ENCODE measurements at regions not wholly inside any gene's neighbourhood (a gene's known extent, or its start where the extent isn't known, plus 50 kb on each side); places are given as distances from the start of the nearest gene placed in this dataset.

DNA sequence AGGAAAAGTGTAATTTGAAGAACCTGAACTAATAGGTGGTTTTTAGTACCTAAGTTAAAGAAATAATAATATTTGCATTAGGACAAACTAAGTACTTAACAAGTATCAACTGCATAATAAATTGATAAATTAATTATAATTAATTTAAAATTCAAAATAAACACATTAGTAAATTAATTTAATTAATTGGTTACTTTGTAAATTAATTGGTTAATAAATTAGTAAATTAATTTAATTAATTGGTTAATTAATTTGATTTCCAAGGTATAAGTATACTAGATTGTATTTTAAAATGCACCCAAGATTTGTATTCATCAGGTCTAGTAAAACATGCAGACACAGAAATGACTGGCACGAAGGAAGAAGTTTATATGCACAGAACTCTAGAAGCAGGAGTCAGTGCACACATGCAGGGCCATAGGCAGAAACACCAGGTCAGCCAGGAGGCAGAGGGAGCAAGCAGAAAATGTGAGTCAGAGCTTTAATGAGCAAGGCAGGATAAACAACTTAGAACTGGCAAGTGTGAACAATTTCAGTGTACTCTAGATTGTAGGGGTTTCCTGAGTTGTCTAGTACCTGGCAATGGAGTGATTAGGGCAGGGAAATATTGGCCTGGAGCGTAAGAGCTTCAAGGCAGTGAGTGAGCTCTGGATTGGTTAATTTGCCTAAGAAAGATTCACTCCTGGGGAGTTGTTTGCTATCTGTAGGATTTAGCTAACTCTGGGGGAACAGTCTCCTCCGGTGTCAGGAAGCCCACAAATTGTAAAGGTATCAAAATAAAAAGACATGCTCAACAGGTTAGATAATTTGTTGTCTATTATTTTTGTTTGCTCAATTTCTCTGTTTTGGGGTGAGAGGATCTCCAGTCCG lies 665.7 kb downstream of the MRPL39 start:
- no peaks in the 10 kb centered on the region for H3K4me1 ChIP-seq (ENCODE audit: low read depth)
- no peak for DNase-seq
- H3K9me3 ChIP-seq, result no peaks in the 10 kb centered on the region
- intact Hi-C loops (cut with DNase I, micrococcal nuclease), result no loop called here
- H3K36me3 ChIP-seq (ENCODE audit: low read depth), result no peaks in the 10 kb centered on the region
- H3K4me3 ChIP-seq, result no peak overlapping the region
- peak; percentile 22 for ATAC-seq
- TF ChIP-seq, protein P1, sequence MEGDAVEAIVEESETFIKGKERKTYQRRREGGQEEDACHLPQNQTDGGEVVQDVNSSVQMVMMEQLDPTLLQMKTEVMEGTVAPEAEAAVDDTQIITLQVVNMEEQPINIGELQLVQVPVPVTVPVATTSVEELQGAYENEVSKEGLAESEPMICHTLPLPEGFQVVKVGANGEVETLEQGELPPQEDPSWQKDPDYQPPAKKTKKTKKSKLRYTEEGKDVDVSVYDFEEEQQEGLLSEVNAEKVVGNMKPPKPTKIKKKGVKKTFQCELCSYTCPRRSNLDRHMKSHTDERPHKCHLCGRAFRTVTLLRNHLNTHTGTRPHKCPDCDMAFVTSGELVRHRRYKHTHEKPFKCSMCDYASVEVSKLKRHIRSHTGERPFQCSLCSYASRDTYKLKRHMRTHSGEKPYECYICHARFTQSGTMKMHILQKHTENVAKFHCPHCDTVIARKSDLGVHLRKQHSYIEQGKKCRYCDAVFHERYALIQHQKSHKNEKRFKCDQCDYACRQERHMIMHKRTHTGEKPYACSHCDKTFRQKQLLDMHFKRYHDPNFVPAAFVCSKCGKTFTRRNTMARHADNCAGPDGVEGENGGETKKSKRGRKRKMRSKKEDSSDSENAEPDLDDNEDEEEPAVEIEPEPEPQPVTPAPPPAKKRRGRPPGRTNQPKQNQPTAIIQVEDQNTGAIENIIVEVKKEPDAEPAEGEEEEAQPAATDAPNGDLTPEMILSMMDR (IDR thresholded peaks at IDR 0.05), result no peak

DNA sequence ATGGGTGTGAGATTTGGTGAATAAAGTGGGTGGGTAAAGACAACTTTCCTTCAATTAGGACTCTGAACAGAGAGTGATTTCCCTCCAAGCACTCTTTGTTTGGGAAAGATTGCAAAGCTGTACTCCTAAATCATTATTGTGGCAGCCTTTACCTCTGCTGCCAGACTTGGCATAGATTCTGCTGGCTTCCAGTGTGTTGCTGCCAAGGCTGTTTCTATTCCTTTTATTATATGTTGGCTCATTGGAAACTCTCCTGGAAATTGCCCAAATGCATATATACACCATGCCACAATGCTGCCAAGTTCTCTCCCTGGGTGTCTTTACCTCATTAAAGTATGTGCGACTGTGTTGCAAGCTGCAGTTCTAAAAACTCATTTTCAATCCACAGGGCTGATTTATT lies 668.0 kb downstream of the MRPL39 start:
- Histone ChIP-seq H3K36me3 (ENCODE audit: low read depth) (no peaks in the 10 kb centered on the region), H3K4me1 (ENCODE audit: low read depth) (no peaks in the 10 kb centered on the region), H3K9me3 (no peaks in the 10 kb centered on the region), H3K4me3 (no peak overlapping the region)
- ATAC-seq (peak; percentile 72), DNase-seq (peak in 1 of 3 donors; percentile 32)
- TF ChIP-seq, protein P1 (IDR thresholded peaks at IDR 0.05), result no peak
- intact Hi-C loops (cut with DNase I, micrococcal nuclease), result no loop called here

DNA sequence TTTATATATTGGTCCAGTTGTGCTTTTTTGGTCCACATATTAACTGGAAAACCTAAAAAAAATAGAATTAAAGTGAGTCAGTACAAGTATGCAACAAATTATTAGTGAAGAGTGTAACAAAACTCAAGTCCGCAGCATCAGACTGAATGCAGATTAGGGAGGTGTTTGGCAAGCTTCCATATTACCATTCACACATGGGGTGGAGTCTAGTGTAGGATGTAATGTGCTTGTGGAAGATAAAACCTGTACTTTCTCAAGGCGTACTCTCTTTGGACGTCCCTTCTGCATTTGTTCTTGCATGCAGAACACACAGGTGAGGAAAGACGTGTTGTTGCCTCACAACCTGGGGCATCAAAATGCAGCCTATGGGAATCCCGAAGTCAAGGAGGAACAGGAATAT lies 668.7 kb downstream of the MRPL39 start:
- no peaks in the 10 kb centered on the region for H3K9me3 ChIP-seq
- DNase-seq (no peak), ATAC-seq (peak; percentile 40)
- intact Hi-C loops (cut with DNase I, micrococcal nuclease), result no loop called here
- H3K4me1 ChIP-seq (ENCODE audit: low read depth), result no peaks in the 10 kb centered on the region
- no peak overlapping the region for H3K4me3 ChIP-seq
- TF ChIP-seq, protein P1 (IDR thresholded peaks at IDR 0.05), result no peak
- no peaks in the 10 kb centered on the region for H3K36me3 ChIP-seq (ENCODE audit: low read depth)

DNA sequence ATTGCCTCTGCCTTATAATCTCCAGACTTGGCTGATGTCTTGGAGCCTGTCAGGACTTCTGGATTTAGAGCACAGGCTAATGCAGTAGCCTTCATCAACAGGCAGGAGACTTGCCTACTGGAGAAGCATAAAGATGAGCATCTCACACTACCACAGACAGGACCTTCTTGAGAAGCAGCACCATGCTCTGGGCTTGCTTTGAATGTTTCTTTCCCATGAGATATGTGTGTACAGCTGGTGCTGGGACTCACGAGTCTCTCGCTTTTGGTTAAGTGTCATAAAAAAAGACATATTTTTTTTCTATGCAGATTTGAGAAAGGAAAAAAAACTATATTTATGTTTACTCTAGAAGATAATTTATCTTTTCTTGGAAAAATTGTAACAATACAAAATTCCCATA lies 671.3 kb downstream of the MRPL39 start:
- TF ChIP-seq, protein P1 (IDR thresholded peaks at IDR 0.05), result no peak
- DNase-seq, result no peak
- no peak for ATAC-seq
- Histone ChIP-seq H3K4me3 (no peak overlapping the region), H3K36me3 (ENCODE audit: low read depth) (no peaks in the 10 kb centered on the region), H3K4me1 (ENCODE audit: low read depth) (no peaks in the 10 kb centered on the region), H3K9me3 (no peaks in the 10 kb centered on the region)
- intact Hi-C loops (cut with DNase I, micrococcal nuclease), result no loop called here

DNA sequence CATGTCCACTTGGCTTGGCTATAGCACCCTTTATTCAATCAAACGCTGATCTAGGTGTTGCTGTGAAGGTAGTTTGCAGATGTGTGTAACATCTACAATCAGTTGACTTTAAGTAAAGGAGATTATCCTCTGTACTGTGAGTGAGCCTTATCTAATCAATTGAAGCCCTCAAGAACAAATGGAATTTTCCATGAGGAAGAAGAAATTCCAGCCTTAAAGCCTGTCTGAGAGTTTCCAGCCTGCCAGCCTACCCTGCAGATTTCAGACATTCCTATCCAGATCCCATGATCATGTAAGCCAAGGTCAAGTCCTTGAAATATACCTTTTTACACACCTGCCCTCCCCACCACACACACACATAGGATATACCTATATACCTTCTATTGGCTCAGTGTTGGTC lies 696.7 kb downstream of the MRPL39 start:
- Histone ChIP-seq H3K36me3 (ENCODE audit: low read depth) (no peaks in the 10 kb centered on the region), H3K4me1 (ENCODE audit: low read depth) (no peaks in the 10 kb centered on the region), H3K4me3 (no peak overlapping the region), H3K9me3 (no peaks in the 10 kb centered on the region)
- no peak for DNase-seq
- intact Hi-C loops (cut with DNase I, micrococcal nuclease), result no loop called here
- no peak for ATAC-seq
- TF ChIP-seq, protein P1 (IDR thresholded peaks at IDR 0.05), result no peak

Measured in mucosa of descending colon (tissue), 3 donors.